ENCODE measurements at regions not wholly inside any gene's neighbourhood (a gene's known extent, or its start where the extent isn't known, plus 50 kb on each side); places are given as distances from the start of the nearest gene placed in this dataset.

DNA sequence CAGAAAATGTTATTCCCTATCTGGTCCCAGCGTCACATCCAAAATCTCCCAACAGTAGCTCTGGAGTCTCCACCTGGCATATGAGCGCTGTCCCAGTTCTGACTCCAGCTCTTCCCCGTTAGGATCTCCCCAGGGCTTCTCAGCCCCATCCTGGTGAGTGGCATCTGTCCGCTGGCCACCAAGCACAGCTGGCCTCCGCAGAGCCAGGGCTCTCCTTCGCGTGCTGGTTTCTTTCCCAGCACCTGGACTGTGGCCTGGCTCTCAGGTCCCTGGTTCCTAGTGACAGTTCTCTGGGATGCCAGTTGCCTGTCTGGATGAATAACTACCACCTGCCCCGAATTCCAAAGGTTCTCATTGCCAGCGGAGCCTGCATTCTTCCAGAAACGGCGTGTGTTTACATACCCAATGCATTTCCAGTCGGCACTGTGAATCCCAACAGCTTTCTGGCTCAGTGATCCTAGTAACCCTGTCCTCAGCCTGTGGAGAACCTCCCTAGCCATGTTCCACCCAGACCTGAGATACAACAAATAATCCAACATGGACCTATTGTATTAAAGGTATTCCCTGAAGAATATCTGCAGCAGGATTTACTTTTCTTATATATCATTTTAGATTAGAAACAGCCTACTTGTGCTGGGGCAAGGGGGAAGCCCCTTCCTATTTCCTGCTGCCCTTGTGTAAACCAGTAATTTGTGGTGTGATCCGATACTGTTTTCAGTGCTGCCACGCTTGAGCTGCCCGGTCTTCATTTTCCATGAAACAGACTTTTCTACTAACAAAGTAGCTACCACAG lies 69.9 kb upstream of the PDE10A start:
- TF ChIP-seq, protein P1, sequence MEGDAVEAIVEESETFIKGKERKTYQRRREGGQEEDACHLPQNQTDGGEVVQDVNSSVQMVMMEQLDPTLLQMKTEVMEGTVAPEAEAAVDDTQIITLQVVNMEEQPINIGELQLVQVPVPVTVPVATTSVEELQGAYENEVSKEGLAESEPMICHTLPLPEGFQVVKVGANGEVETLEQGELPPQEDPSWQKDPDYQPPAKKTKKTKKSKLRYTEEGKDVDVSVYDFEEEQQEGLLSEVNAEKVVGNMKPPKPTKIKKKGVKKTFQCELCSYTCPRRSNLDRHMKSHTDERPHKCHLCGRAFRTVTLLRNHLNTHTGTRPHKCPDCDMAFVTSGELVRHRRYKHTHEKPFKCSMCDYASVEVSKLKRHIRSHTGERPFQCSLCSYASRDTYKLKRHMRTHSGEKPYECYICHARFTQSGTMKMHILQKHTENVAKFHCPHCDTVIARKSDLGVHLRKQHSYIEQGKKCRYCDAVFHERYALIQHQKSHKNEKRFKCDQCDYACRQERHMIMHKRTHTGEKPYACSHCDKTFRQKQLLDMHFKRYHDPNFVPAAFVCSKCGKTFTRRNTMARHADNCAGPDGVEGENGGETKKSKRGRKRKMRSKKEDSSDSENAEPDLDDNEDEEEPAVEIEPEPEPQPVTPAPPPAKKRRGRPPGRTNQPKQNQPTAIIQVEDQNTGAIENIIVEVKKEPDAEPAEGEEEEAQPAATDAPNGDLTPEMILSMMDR (IDR thresholded peaks at IDR 0.05), result no peak
- TF ChIP-seq POLR2A (IDR thresholded peaks at IDR 0.05), result no peak
